ENCODE measurements at regions not wholly inside any gene's neighbourhood (a gene's known extent, or its start where the extent isn't known, plus 50 kb on each side); places are given as distances from the start of the nearest gene placed in this dataset.

DNA sequence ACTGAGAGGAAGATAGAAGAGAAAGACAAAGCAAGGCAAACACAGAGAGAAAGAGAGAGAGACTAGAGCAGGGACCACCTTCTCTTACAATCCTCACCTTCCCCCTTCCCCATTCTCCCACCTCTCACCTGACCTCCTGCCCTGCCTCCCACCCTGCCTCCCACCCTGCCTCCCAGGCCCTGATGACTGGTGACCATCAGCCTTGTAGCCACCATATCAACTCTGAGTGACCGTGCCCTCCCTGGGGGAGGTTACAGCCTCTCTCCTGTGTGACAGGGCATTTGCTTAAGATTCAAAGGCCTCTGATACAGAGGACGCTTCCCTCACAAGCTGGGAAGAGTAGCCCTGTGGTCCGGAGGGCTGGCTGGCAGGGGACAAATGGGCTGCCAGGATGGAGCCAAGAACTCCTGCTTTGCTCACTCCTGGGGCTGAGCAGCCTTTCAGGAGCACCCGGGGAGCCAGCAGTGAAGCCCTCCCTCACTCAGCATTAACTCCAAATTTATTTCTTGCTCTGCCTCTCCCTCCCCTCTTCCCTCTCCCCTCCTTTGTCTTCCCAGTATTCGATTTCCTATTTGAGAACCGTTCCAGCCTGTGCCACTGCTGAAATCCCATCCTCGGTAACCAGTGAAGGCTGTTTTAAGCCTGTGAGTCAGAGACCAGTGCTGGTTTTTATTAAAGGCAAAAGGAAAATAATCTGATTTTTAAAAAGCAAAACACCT, 125.2 kb upstream of the SYT13 start:
- ATAC-seq (no peak), DNase-seq (no peak)
- intact Hi-C loops (cut with DNase I): no loop called here
- peaks cover 0 to 29% (median 19%) of the 10 kb centered on the region in 9 donors for H3K27me3 ChIP-seq
- WGBS, 4 donors: 21 to 38% (median 30%) methylated on average over 5 to 7 of the region's 7 CpGs
- H3K4me3 ChIP-seq: no peak overlapping the region
- H3K27ac ChIP-seq: no peak overlapping the region
- H3K9me3 ChIP-seq: no peaks in the 10 kb centered on the region
- TF ChIP-seq POLR2A (IDR thresholded peaks at IDR 0.05): no peak
- TF ChIP-seq, protein P1, sequence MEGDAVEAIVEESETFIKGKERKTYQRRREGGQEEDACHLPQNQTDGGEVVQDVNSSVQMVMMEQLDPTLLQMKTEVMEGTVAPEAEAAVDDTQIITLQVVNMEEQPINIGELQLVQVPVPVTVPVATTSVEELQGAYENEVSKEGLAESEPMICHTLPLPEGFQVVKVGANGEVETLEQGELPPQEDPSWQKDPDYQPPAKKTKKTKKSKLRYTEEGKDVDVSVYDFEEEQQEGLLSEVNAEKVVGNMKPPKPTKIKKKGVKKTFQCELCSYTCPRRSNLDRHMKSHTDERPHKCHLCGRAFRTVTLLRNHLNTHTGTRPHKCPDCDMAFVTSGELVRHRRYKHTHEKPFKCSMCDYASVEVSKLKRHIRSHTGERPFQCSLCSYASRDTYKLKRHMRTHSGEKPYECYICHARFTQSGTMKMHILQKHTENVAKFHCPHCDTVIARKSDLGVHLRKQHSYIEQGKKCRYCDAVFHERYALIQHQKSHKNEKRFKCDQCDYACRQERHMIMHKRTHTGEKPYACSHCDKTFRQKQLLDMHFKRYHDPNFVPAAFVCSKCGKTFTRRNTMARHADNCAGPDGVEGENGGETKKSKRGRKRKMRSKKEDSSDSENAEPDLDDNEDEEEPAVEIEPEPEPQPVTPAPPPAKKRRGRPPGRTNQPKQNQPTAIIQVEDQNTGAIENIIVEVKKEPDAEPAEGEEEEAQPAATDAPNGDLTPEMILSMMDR (IDR thresholded peaks at IDR 0.05): no peak
- no peaks in the 10 kb centered on the region for H3K36me3 ChIP-seq
- H3K4me1 ChIP-seq: no peaks in the 10 kb centered on the region

DNA sequence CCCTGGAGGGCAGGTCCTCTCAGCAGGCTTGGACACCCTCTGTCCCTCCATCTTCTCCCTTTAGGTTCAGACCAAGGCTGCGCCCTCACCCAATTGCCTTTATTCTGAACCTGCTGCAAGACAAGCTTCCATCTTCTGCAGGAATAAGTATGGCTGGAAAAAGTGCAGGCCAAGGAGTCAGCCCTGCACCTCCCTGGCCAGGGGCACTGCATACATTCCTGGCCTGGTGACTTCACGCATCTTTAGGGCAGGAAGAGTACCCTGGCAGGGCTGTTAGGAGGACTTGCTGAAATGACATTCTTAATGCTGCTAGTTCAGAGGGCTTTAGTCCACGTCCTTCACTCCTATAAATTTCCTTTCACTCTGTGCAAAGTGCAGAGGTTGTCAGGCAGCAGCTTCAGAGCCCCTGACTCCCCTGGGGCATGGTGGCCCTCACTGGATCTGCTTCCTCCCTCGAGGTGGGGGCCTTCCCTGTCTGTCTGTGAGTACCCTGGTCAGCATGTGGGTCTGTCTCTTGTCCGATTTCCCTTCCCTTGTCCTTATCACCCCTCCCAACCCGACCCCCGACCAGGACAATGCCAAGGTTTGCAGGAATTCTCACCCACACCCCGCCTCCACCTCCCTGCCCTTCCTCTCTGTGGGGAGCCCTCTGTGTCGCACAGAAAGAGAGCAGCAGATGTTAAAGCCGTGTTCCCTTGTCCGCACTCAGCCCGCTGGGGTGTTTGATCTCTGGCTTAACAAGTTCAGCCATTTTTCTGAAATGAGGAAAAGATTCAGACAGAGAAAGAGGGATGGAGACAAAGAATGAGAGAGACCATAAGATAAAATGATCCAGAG, 124.5 kb upstream of the SYT13 start:
- H3K4me3 ChIP-seq: no peak overlapping the region
- TF ChIP-seq, protein P1 (IDR thresholded peaks at IDR 0.05): no peak
- no peak for TF ChIP-seq POLR2A (IDR thresholded peaks at IDR 0.05)
- no peaks in the 10 kb centered on the region for H3K36me3 ChIP-seq
- peaks cover 0 to 29% (median 19%) of the 10 kb centered on the region in 9 donors for H3K27me3 ChIP-seq
- no peak overlapping the region for H3K27ac ChIP-seq
- ATAC-seq (no peak), DNase-seq (no peak)
- no peaks in the 10 kb centered on the region for H3K4me1 ChIP-seq
- H3K9me3 ChIP-seq: no peaks in the 10 kb centered on the region
- WGBS, 4 donors: 38 to 59% (median 43%) methylated on average over 11 to 12 of the region's 12 CpGs
- intact Hi-C loops (cut with DNase I): no loop called here

DNA sequence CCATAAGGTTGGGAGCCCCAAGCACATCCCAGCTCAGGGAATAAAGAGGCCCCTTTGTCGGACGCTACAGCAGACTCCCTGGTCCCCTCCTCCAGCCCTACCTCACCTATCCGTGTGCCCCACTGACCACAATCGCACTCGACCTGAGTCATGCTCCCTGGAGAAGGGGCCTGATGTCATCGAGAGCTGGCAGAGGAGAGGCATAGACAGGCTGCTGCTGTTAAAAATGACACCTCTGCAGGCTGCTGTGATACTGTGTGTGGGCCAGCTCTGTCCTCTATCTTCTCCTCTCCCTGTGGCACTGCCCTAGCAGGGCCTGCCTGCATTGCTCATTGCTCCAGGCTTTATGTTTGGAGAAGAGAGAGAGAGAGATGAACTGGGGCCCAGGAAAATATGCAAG, 123.4 kb upstream of the SYT13 start:
- WGBS, 4 donors: 72 to 75% (median 74%) methylated on average over 5 to 6 of the region's 6 CpGs; no CpG with 5 or more reads in 1 of the 4 donors
- intact Hi-C loops (cut with DNase I): loop anchor here in 7 of 10 donors (5.0 to 10.0 kb wide), 6 partner anchors 243 to 365 kb away; partner anchors contain the start of gene CHST1 (in 1 of the 7)

More for the DNA sequence above, 123.4 kb upstream of the SYT13 start:
- H3K36me3 ChIP-seq: no peaks in the 10 kb centered on the region
- no peak for DNase-seq
- ATAC-seq: peak in 2 of 4 donors; percentile 61 to 71
- no peaks in the 10 kb centered on the region for H3K9me3 ChIP-seq
- no peak for TF ChIP-seq POLR2A (IDR thresholded peaks at IDR 0.05)
- TF ChIP-seq, protein P1 (IDR thresholded peaks at IDR 0.05): no peak
- H3K27ac ChIP-seq: no peak overlapping the region
- H3K4me1 ChIP-seq: no peaks in the 10 kb centered on the region
- H3K27me3 ChIP-seq: peaks cover 0 to 30% (median 19%) of the 10 kb centered on the region in 9 donors
- H3K4me3 ChIP-seq: no peak overlapping the region

Measured in heart left ventricle (tissue), 16 donors.